Forelimb muscle (tissue), 1 donor: ENCODE measurements at regions not wholly inside any gene's neighbourhood (a gene's known extent, or its start where the extent isn't known, plus 50 kb on each side); places are given as distances from the start of the nearest gene placed in this dataset.
"Not testable (repeated sequence)": the region's sequence is repeated elsewhere in the genome, so short reads cannot be mapped to it uniquely, and the experiment has no call there.

Source experiments
- DNase-seq: peaks from one replicate; pipeline ENCODE4 v3.0.0-alpha.2; 2013; ENCODE audit warnings: low read depth

DNA sequence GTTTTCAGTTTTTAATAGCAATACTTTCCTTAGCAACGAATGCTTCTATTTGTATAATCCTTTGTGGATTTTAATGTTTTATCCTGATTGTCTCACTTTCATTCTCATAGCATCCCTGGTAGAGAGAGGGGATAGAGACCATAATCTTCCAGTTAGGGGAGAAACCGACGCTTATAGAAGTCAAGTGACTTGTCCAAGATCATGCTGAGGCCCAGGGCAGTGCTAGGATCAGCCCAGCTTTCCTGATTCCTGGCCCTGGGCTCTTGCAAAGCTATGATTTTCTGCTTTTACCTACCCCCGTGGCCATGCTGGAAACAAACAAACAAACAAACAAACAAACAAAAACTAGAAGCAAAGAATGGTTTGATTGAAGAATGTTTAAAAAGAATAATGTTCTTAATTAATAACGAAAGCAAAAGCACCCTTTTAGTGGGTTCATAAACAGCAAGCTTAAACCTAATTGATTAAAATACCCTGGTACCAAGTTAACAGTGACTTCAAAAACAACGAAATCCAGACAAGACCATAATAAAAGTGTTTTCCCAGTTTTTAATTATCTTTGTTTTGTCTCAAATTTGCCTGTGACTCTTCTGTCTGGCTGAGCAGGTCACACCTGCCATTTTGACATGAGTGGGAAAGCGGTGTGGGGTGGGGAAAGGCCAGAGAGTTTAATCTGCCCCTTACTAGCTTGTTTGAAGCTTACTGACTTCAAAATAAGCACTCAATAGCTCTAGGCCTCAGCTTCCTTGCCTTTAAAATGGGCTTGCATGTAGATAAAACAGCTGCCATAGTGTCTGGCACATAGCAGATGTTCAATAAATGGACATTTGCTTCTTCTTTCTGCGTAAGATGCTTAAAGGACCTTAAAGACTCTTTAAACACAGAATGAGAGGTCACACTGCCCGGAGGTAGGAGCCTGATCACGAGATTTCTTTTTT, 116.6 kb upstream of the MYCN start:
- no peak for DNase-seq

DNA sequence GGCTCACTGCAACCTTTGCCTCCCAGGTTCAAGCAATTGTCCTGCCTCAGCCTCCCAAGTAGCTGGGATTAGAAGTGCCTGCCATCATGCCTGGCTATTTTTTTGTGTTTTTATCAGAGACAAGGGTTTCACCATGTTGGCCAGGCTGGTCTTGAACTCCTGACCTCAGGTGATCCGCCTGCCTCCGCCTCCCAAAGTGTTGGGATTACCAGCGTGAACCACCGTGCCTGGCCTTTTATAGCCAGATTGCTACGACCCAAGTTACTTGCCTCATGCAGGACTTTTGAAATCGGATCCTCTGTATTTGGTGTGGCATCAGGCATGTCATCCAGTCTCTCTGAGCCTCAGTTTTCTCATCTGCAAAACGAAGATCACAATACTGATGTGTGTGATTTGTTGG, 115.9 kb upstream of the MYCN start:
- not testable (repeated sequence) for DNase-seq

DNA sequence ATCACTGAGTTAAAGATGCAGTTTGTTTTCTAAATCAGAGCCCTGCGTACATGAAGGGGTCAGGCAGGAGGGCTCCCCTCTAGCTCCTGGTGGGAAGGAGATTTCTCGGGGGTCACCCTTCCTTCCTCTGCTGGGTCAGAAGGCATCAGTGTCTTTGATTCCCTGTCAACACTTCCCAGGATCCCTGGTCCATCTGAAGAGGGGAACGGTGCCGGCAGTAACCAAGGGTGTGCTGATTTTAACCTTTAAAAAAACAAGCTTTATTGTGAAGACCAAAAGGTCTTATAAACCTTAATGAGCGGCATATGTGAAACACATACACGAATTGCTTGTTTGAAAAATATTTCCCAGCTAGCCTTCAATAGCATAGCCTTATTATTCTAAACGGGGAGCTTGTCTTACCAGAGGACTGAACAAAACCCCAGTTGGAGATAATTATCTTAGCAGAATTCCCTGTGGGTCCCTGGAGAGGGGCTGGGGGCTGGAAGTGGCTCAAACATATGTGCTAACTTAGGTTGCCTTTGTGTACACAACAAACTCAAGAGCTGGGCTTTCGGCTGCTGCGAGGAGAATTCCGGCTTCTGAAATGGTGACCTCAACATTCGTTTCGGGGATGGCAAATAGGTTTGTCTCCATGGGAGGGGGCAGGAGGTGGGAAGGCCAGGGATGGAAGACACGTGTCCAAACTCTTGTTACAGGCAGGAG, 114.9 kb upstream of the MYCN start:
- no peak for DNase-seq

DNA sequence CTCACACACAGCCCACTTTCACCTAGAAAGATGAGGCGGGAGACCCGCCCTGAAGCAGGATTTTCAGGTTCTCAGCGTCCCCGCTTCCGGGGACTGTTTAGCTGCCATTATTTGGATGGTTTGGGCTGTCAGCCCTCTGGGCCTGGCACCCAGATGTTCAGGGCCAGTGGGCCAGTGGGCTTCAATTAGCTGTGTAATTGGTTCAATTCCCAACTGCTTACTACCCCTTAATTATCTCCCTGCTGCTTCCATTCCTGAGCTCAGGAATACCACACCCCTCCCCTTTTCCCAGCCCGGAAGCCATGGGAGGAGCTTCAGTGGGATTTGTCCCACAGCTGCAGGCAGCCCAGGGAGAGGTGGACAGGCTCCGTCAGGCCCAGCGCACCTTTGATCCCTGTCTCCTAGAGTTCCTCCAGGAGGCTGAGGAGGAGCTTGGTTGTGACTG, 114.1 kb upstream of the MYCN start:
- DNase-seq, result no peak

DNA sequence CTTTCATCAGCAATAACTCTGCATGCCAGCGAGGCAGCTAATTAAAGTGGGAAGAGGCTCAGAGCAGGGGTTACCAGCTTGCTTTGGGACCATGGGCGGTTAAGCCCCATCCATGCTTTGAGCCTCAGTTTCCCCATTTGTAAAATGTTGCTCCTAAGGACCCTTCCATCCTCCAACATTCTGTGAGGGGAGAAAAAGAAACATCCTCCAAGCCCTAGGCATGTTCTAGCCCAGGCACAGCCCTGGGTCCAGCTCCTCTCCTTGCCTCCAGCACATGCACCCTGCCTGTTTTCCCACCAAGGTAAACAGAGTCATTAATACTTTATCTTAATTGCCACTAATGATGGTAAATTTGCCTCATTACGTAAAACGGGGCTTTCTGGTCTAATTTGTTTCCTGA, 113.3 kb upstream of the MYCN start:
- DNase-seq, result no peak

DNA sequence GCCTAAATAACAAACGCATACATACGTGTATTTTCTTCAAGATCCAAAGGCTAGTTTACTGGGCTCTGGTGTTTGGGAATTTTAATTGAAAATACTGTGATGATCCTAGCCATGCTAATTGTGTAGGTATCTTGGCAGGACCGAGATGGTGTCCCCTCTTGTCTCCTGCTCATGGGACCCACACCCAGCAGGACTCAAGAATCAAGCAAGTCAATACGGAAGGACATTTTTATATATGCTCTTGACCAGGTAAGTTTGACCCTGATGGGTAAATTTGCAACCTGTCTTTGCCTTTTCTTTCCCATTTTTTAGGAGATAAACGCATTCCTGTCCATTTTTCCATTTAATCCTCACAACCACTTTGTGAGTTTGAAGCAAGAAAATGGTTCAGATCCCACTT, 111.8 kb upstream of the MYCN start:
- DNase-seq, result no peak

DNA sequence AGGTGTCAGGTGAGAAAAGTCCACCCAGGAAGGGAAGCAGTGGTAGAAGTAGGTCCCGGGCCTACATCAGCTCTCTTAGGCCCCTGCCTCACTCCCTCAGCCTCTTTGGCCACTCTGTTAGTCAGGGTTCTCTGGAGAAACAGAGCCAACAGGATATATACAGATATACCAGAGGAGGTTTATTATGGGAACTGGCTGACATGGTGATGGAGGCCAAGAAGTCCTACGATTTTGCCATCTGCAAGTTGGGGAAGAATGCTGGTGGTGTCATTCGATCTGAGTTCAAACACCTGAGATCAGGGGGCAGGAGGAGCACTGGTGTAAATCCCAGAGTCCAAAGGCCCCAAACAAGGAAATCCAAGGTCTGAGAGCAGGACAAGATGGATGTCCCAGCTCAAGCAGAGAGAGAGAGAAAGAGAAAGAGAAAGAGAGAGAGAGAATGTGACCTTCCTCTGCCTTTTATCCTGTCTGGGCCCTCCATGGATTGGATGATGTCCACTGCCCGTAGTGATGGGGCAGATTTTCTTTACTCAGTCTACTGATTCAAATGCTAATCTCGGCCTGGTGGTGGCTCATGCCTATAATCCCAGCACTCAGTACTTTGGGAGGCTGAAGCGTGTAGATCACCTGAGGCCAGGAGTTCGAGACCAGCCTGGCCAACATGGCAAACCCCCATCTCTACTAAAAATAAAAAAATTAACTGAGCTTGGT, 111.1 kb upstream of the MYCN start:
- no peak for DNase-seq

DNA sequence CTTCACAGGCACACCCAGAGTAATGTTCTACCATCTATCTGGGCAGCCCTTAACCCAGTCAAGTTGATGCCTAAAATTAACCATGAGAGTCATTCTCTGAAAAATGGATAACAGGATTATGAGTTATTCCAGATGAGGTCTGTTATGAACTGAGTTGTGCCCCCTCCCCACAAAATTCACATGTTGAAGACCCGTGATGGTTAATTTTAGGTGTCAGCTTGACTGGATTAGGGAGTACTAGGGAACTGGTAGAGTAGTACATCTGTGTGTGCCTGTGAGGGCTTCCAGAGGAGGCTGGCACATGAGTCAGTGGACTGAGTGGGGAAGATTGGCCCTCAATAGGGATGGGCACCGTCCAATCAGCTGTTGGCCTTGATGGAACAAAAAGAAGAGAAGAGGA, 110.4 kb upstream of the MYCN start:
- DNase-seq, result no peak

DNA sequence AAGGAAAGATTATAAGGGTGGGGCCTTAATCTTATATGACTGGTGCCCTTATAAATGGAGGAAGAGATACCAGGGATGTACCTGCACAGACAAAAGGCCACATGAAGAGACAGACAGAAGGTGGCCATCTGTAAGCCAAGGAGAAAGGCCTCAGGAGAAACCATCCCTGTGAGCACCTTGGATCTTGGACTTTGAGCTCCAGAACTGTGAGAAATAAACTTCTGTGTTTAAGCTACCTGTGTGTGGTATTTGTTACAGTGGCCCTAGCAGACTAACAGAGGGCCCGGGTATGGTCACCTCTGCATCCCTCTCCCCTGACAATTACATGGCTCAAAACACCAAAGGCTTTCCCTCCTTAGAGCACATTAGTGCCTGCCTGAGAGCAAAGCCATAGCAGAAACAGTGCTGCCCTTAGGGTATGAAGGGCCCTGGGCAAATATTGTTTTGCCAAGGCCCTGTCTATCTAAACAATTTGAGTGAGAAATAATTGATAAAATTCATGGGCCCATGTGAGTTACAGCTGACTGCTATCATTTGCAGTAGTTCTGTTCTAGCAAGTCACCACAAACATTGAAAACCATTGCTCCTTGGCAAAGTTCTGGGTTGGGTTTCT, 109.3 kb upstream of the MYCN start:
- DNase-seq, result no peak

DNA sequence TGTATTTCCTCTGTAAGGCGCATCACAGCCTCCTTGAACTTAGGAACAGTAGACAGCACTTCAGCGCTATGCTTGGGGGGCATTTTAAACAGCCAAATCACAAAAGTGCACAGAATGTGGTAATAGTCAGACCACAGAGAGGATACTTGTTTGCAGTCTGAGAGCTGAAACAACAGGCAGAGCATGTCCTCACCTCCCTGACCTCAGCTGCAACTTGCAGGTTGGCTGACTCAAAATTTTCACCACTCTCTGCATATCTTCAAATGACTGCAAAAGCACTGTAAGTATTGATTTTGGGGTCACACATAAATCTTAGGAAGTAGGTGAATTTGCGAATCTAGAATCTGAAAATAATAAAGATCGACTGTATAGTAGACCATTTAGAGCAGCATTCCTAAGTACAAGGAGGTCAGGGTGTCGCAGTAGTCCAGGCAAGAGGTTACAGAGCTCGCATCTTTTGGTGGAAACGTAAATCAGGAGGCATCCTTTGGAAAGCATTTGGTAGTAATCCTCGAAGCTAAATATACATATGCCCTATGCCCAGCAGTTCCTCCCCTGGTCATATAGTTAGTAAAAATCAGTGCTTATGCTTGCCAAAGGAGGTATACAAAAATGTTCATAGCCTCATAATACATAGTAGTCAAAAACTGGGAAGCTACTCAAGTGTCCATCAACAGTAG, 108.2 kb upstream of the MYCN start:
- DNase-seq, result no peak

DNA sequence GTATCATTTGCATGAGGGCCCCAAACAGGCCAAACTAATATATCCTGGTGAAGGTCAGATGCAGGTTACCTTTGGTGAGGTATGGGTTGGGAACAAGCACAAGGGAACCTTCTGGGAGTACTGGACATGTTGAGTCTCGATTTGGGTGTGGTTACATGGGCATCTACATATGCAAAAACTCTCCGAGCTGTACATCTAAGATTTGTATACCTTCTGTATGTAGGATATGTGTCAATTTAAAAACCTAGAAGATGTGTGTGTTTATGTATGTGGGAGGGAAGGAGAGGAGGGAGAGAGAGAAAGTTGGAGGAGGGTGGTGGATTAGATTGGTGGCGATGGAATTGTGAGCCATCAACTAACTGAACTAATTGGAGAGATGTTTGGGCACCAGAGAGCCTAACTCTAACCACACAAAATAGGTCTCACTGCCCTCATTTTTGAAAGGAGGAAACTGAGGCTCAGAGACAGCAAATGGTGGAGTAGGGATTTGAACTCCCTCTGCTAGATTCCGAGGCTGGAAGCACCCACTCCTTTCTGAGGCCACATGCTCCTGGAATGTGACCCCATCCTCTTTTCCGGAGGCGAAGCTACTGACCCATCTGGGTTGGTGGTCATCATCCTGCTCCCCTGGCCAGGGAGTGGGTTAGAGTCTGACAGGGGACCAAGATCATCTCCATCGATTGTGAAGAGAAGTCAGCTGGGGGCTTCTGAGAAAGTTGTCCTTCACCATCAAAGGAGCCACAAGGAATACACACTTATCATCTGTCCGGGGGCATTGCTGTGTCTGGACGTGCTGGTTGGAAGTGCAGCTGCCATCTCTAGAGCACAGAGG, 107.3 kb upstream of the MYCN start:
- DNase-seq, result no peak

DNA sequence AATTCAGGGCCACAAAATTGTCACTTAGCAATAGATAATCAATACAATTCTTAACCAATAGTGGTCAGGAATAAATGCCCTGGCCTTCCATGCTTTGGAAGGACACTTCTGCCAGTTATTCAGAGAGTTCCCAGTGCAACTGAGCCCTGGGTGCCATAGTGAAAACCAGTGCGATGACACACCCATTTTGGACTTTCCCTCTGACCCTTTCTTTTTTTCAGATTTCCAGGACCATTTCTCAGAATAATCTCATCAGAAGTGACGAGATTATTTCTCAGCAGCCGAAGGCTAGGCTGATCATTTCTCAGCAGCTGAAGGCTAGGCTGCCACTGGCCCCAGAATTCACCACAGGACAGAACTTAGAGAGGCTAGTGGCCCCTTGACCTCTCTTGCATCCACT, 106.6 kb upstream of the MYCN start:
- DNase-seq, result no peak

DNA sequence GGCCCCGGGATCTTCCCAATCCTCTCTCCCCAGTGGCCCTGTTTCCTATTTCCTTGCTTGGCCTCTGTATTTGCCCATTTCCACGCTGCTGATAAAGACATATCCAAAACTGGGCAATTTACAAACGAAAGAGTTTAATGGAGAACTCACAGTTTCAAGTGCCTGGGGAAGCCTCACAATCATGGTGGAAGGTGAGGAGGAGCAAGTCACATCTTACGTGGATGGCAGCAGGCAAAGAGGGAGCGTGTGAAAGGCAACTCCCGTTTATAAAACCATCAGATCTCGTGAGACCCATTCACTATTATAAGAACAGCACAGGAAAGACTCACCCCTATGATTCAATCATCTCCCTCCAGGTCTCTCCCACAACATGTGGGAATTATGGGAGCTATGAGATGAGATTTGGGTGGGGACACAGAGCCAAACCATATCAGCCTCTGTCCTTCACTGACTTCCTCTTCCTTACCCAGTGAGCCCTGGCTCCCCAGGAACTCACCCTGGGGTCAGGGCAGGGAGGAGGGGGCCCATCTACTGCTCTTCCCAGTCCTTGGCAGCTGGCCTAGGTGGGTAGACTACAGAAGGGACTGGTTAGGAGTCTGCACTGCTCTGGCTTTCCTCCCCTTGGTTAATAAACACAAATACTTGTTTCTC, 105.8 kb upstream of the MYCN start:
- no peak for DNase-seq

DNA sequence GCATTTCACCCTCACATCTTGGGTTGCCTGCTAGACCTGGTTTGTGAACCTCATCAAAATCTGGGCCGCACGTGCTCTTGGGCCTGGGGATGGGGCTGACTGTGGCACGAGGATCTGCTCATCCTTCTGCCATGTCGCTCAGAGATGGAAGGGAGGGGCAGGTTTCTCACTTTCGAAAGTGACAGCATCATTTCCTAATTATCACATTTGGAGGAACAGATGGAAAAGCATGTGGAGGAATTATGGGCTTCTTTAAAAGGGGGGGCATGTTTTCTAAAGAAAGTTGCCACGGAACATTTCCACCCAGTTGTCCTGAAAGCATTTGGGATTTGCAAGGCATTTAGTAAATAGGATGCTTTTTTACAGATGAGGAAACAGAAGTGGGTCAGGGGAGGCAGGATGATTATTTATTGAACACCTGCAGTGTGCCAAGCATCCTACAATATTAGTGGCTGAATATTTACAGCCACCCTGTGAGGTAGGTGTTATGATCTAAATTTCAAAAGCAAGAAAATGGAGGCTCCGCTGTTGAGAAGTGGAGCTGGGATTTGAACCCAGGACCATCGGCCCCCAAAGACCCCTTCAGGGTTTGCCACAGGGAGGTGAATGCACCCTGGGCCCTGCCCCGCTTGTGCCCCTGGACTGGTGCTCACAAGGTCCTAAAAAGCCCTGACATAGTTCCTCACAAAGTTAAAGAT, 104.2 kb upstream of the MYCN start:
- DNase-seq, result no peak

DNA sequence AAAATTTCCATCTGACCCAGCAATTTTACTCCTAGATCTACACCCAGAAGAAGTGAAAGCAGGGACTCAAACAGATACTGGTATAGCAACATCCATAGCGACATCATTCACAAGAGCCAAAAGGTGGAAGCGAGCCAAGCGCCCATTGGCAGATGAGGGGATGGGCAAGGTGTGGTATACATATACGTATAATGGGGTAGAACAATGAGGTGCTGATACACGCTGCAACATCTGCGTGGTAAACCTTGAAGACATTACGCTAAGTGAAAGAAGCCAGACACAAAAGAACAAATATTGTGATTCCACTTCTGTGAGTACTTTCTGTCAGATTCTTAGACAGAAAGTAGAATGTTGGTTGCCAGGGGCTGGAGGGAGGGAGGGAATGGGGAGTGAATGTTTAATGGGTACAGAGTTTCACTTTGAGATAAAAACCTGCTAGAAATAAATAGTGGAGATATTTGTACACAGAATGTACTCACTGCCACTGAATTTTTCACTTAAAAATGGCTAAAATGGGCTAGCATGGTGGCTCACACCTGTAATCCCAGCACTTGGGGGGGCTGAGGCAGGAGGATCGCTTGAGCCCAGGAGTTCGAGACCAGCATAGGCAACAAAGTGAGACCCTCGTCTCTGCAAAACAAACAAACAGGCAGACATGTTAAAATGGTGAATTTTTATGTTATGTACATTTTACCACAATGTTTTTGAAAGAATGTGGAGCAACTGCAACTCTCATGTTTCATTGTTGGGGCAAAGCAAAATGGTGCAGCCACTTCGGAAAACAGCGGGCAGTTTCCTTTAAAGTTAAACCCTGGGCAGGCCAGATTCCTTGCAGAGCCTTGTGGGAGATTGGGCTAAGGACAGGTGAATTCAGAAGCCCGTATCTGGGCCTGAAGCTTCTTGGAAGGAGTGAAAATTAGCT, 103.4 kb upstream of the MYCN start:
- DNase-seq, result no peak

DNA sequence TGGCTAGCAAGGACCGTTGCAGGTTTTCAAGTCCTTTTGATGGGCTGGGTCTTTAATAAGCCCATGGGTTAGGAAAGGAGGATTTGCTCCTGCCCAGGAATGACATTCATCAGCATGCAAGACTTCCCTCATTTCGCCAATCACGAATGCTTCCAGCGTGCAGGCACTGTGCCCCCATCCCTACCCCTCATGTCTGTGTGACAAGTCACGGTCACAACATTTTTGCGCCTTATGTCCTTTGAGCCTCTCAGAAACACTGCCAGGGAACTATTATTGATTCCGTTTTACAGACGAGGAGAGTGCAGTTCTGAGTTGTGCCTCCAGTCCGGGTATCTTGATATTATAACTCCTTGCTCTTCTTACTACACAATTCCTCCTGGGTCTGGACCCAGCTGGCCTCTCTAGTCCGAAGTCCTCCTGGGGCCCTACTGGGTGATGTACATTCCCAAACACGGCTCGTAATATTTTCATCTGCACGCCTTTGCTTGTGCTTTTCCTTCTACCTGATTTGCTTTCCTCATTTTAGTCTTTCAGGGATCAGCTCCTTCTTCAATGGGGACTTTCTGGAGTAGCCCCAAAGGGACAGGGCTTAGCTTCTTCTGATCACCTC, 101.8 kb upstream of the MYCN start:
- no peak for DNase-seq

DNA sequence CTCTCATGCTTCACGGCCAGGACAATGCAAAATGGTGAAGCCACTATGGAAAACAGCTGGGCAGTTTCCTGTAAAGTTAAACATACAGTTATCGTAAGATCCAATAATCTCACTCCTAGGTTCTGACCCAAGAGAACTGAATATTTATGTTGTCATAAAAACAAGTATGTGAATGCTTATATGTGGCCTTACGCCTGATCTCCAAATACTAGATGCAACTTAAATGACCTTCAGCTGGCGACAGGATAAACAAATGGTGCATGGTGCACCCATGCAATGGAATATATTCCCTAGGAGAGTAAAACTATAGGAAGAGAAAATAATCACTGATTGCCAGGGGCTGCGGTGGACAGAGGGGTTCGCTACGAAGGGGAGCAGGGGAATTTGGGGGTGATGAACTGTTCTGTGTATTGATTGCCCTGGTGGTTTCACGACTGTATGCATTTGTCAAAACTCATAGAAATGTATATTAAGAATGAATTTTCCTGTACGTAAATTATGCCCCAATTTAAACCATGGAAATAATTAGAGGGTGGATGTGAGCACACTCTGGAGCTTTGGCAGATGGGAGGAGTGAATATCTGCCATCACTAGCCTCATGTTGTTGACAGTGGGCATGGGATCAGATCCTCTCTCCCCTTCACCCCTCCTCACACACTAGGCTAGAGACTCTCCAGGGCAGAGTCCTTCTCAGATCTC, 100.8 kb upstream of the MYCN start:
- no peak for DNase-seq
